ENCODE measurements at regions not wholly inside any gene's neighbourhood (a gene's known extent, or its start where the extent isn't known, plus 50 kb on each side); places are given as distances from the start of the nearest gene placed in this dataset.

DNA sequence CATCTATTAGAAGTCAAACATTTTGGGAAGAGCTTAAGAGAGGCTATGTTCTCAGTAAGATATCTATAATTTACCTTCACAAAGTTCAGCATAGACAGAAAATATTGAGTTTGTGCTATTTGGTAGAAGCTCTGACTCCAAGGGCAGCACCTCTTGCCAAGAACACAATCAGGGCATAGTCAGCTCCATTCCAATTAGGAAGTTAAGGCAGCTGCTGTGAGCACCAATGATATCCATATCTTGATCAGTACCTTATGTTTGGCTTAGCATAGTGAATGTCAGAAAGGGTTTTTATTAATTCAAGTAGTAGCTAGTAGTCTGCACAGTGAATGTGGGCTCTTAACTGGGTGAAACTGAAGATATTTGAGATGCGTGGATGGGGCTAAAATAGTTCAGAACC is 86.4 kb upstream of the SPRED2 start:
- no peak for TF ChIP-seq POLR2A (IDR thresholded peaks at IDR 0.05; ENCODE audit: extremely low read depth, insufficient read length)
- TF ChIP-seq, protein P1, sequence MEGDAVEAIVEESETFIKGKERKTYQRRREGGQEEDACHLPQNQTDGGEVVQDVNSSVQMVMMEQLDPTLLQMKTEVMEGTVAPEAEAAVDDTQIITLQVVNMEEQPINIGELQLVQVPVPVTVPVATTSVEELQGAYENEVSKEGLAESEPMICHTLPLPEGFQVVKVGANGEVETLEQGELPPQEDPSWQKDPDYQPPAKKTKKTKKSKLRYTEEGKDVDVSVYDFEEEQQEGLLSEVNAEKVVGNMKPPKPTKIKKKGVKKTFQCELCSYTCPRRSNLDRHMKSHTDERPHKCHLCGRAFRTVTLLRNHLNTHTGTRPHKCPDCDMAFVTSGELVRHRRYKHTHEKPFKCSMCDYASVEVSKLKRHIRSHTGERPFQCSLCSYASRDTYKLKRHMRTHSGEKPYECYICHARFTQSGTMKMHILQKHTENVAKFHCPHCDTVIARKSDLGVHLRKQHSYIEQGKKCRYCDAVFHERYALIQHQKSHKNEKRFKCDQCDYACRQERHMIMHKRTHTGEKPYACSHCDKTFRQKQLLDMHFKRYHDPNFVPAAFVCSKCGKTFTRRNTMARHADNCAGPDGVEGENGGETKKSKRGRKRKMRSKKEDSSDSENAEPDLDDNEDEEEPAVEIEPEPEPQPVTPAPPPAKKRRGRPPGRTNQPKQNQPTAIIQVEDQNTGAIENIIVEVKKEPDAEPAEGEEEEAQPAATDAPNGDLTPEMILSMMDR (IDR thresholded peaks at IDR 0.05; ENCODE audit: low read depth, low read length), result no peak
- no peak for TF ChIP-seq MAX (IDR thresholded peaks at IDR 0.05; ENCODE audit: low read depth, low read length)
- TF ChIP-seq MYC (IDR thresholded peaks at IDR 0.05; ENCODE audit: low read depth, low read length), result no peak

Data from NB4 (cell line).